C4-2B (cell line): ENCODE measurements at regions not wholly inside any gene's neighbourhood (a gene's known extent, or its start where the extent isn't known, plus 50 kb on each side); places are given as distances from the start of the nearest gene placed in this dataset.

ENCODE experiments used
- CTCF ChIP-seq: fragments of 450-650 bp; conservative IDR thresholded peaks from 2 replicates; pipeline ENCODE4 v1.5.1; 2017; ENCODE audit warnings: mild to moderate bottlenecking
- ZFX ChIP-seq: fragments of 450-650 bp; IDR thresholded peaks from 2 replicates; pipeline ENCODE4 v1.6.1; 2017

- TF ChIP-seq CTCF (no peak), ZFX (no peak)
Observed at GRCh38 chr2:147172493-147173188, 672.2 kb upstream of the ACVR2A start.
